H1 (cell line): ENCODE measurements at regions not wholly inside any gene's neighbourhood (a gene's known extent, or its start where the extent isn't known, plus 50 kb on each side); places are given as distances from the start of the nearest gene placed in this dataset.

Experiments used
- CBX5 ChIP-seq: fragments of 300-800, 300-1000 bp; sonication (generic); IDR thresholded peaks from 2 replicates; pipeline ENCODE4 v1.7.1; 2016; ENCODE audit warnings: antibody characterized with exemption, low read length, low read depth
- CBX8 ChIP-seq: fragments of 300-800, 300-1000 bp; sonication (generic); IDR thresholded peaks from 2 replicates; pipeline ENCODE4 v1.7.1; 2016; ENCODE audit warnings: low read depth, low read length, borderline replicate concordance
- CEBPB ChIP-seq: IDR thresholded peaks from 2 replicates; pipeline ENCODE4 v1.6.1; 2012; ENCODE audit warnings: low read depth, low read length
- CHD1 ChIP-seq: IDR thresholded peaks from 2 replicates; pipeline ENCODE4 v1.6.1; 2012; ENCODE audit warnings: low read depth, low read length, improper control_type of control experiment
- JUN ChIP-seq: IDR thresholded peaks from 2 replicates; pipeline ENCODE4 v1.6.1; 2011; ENCODE audit warnings: low read depth, mild to moderate bottlenecking, improper control_type of control experiment, low read length
- POLR2A ChIP-seq, 2 experiments: IDR thresholded peaks; 1 replicate in 1 of 2; 2 replicates in 1 of 2; pipeline ENCODE4 v1.6.1; 2011; ENCODE audit warnings: low read depth in 2 of 2, low read length in 2 of 2, mild to moderate bottlenecking in 2 of 2; ENCODE audit errors: control extremely low read depth in 1 of 2
- POLR2AphosphoS5 ChIP-seq: IDR thresholded peaks from 2 replicates; pipeline ENCODE4 v1.6.1; 2011; ENCODE audit warnings: low read depth, low read length
- SIN3A ChIP-seq, 2 experiments: IDR thresholded peaks in 1 of 2; conservative IDR thresholded peaks in 1 of 2; 2 replicates each; pipeline ENCODE4 v1.6.1; 2011 to 2012; ENCODE audit warnings: low read length in 2 of 2, improper control_type of control experiment in 1 of 2, low read depth in 1 of 2, mild to moderate bottlenecking in 1 of 2
- TF ChIP-seq, protein P1 (sequence below), 3 experiments: IDR thresholded peaks; 1 replicate in 2 of 3; 2 replicates in 1 of 3; pipeline versions ENCODE4 v1.5.1 to v1.6.1; 2011; ENCODE audit warnings: low read length in 3 of 3, mild to moderate bottlenecking in 3 of 3, inconsistent platforms in 2 of 3, low read depth in 1 of 3, moderate library complexity in 1 of 3; ENCODE audit not compliant: insufficient read depth in 1 of 3; ENCODE audit errors: control extremely low read depth in 1 of 3
- TF ChIP-seq, protein P2 (sequence below): IDR thresholded peaks from 2 replicates; pipeline ENCODE4 v1.6.1; 2012; ENCODE audit warnings: inconsistent platforms

DNA sequence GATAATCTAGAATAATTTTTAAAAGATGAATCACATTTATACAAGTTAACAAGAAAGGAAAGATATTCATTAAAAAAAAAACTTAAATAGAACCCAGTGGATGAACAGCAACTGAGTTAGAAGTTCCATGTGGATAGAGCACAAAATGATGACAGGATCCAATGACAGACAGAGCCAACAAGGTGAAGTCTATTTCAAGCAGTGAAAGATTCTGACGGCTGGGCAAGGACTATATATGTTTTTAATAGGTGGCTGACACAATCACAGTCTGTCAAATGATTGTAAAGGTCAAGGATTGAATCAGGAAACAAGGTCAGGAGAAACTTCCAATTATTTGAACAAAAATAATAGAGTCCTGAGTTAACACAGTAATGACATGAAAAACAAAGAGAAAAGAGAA, 1460.0 kb upstream of the CDH8 start:
- no peak for TF ChIP-seq POLR2AphosphoS5
- no peak for TF ChIP-seq CBX5
- TF ChIP-seq, protein P1, sequence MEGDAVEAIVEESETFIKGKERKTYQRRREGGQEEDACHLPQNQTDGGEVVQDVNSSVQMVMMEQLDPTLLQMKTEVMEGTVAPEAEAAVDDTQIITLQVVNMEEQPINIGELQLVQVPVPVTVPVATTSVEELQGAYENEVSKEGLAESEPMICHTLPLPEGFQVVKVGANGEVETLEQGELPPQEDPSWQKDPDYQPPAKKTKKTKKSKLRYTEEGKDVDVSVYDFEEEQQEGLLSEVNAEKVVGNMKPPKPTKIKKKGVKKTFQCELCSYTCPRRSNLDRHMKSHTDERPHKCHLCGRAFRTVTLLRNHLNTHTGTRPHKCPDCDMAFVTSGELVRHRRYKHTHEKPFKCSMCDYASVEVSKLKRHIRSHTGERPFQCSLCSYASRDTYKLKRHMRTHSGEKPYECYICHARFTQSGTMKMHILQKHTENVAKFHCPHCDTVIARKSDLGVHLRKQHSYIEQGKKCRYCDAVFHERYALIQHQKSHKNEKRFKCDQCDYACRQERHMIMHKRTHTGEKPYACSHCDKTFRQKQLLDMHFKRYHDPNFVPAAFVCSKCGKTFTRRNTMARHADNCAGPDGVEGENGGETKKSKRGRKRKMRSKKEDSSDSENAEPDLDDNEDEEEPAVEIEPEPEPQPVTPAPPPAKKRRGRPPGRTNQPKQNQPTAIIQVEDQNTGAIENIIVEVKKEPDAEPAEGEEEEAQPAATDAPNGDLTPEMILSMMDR (IDR thresholded peaks at IDR 0.05; ENCODE audit: control extremely low read depth in 1 of 3, insufficient read depth in 1 of 3, low read depth in 1 of 3, low read length in 3 of 3) = no peak
- no peak for TF ChIP-seq JUN
- no peak for TF ChIP-seq POLR2A (IDR thresholded peaks at IDR 0.05; ENCODE audit: control extremely low read depth in 1 of 2, low read depth in 2 of 2, low read length in 2 of 2)
- no peak for TF ChIP-seq CEBPB
- TF ChIP-seq CHD1 = no peak
- TF ChIP-seq, protein P2, sequence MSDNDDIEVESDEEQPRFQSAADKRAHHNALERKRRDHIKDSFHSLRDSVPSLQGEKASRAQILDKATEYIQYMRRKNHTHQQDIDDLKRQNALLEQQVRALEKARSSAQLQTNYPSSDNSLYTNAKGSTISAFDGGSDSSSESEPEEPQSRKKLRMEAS = no peak
- no peak for TF ChIP-seq CBX8
- no peak for TF ChIP-seq SIN3A (conservative IDR thresholded peaks at IDR 0.05 in 1 of 2, IDR thresholded peaks at IDR 0.05 in 1 of 2; ENCODE audit: low read depth in 1 of 2, low read length in 2 of 2)
